ENCODE measurements at regions not wholly inside any gene's neighbourhood (a gene's known extent, or its start where the extent isn't known, plus 50 kb on each side); places are given as distances from the start of the nearest gene placed in this dataset.

DNA sequence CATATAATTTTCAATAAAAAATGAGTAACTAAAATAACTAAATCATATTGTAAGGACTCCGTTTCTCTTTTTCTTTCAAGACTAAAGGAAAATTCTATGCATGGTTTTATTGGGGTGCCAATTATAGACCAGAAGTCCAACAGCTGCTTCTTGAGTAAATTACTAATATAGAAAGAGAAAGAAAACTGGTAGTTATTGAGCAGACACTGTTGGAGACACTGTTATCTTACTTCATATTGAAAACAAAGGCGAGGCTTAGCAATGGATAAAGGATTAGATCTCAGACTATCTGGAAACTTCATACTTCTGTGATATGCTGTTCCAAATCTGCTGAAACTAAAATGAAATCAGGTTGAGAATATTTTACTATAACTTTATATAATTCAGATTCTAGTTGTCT lies 169.6 kb upstream of the EYS start:
- no peak for TF ChIP-seq TAF1 (IDR thresholded peaks at IDR 0.05; ENCODE audit: borderline replicate concordance, insufficient read depth, low read length)
- TF ChIP-seq FOXP2 (optimal IDR thresholded peaks at IDR 0.05; ENCODE audit: borderline replicate concordance, extremely low read depth, extremely low read length, insufficient read depth) = no peak
- TF ChIP-seq POLR2AphosphoS5 (IDR thresholded peaks at IDR 0.05; ENCODE audit: low read depth, low read length) = no peak
- no peak for TF ChIP-seq REST (IDR thresholded peaks at IDR 0.05; ENCODE audit: insufficient read depth in 1 of 2, low read depth in 2 of 2, low read length in 2 of 2)
- no peak for TF ChIP-seq SIN3A (IDR thresholded peaks at IDR 0.05; ENCODE audit: borderline replicate concordance, insufficient read depth, low read length)

DNA sequence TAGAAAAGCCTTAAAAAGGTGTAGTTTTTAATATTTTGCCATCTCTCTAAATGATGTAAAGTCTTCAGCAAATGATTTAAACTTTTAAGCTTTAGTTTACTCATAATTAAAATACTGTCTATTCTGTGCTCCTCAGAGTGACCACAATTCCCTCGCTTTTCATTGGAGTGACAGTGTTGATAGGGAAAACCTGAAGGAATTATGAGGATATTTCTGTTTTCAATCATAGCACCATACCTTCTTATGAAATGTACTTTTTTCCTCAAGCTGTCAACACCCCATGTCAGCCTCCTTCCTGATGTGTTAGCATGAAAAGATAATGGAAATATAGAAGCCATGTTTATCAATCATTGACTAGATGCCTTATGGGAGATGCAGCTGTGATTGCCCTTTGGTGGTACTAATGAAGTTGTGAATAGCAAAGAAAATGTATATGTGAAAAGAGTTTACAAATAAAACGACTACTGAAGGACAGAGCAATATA lies 145.4 kb upstream of the EYS start:
- no peak for TF ChIP-seq POLR2AphosphoS5 (IDR thresholded peaks at IDR 0.05; ENCODE audit: low read depth, low read length)
- no peak for TF ChIP-seq TAF1 (IDR thresholded peaks at IDR 0.05; ENCODE audit: borderline replicate concordance, insufficient read depth, low read length)
- TF ChIP-seq SIN3A (IDR thresholded peaks at IDR 0.05; ENCODE audit: borderline replicate concordance, insufficient read depth, low read length) = no peak

DNA sequence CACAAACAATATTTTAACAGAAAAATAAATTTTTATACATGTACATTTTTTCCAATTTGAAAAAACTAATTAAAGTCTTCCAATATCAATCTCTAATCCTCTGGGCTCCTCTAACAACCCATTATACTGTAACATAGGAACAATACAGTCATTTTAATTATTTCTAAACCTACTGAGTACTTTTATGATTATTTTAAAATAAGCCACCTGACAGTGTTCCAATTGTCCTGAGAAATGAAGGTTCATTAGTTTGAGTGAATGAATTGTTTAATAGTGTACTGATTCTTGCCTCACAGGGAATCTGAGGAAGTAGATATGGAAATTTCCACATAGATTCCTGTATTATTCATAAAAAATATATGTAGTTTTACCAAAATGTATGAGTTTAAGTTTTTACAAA lies 123.1 kb upstream of the EYS start:
- TF ChIP-seq SIN3A (IDR thresholded peaks at IDR 0.05; ENCODE audit: borderline replicate concordance, insufficient read depth, low read length) = no peak
- TF ChIP-seq FOXP2 (optimal IDR thresholded peaks at IDR 0.05; ENCODE audit: borderline replicate concordance, extremely low read depth, extremely low read length, insufficient read depth) = no peak
- TF ChIP-seq POLR2AphosphoS5 (IDR thresholded peaks at IDR 0.05; ENCODE audit: low read depth, low read length) = no peak
- TF ChIP-seq TAF1 (IDR thresholded peaks at IDR 0.05; ENCODE audit: borderline replicate concordance, insufficient read depth, low read length) = no peak

DNA sequence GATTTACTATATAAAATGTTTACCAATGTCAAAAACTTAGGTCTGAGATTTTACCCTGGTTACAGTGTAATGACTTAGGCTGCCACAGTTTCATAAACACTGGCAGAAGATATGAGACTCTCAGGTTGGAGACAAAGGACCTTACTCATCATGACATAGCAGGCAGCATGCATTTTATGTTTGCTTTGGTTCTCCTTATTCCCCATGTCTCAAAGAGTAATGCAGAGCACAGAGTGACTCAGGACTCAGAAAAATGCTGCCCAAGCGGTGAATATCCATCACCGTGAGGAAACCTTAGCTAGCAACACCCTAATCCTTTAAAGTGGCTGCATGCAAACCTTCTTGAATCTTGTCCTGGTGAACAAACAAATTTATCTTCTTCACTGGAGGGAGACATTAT lies 112.1 kb upstream of the EYS start:
- no peak for TF ChIP-seq REST (IDR thresholded peaks at IDR 0.05; ENCODE audit: insufficient read depth in 1 of 2, low read depth in 2 of 2, low read length in 2 of 2)
- TF ChIP-seq FOXP2 (optimal IDR thresholded peaks at IDR 0.05; ENCODE audit: borderline replicate concordance, extremely low read depth, extremely low read length, insufficient read depth) = no peak
- no peak for TF ChIP-seq POLR2AphosphoS5 (IDR thresholded peaks at IDR 0.05; ENCODE audit: low read depth, low read length)
- no peak for TF ChIP-seq SIN3A (IDR thresholded peaks at IDR 0.05; ENCODE audit: borderline replicate concordance, insufficient read depth, low read length)
- no peak for TF ChIP-seq TAF1 (IDR thresholded peaks at IDR 0.05; ENCODE audit: borderline replicate concordance, insufficient read depth, low read length)

- TF ChIP-seq REST (IDR thresholded peaks at IDR 0.05; ENCODE audit: insufficient read depth in 1 of 2, low read depth in 2 of 2, low read length in 2 of 2) (no peak), TAF1 (IDR thresholded peaks at IDR 0.05; ENCODE audit: borderline replicate concordance, insufficient read depth, low read length) (no peak), SIN3A (IDR thresholded peaks at IDR 0.05; ENCODE audit: borderline replicate concordance, insufficient read depth, low read length) (no peak), POLR2AphosphoS5 (IDR thresholded peaks at IDR 0.05; ENCODE audit: low read depth, low read length) (no peak)
Observed at GRCh38 chr6:65818576-65818975, 111.5 kb upstream of the EYS start.

DNA sequence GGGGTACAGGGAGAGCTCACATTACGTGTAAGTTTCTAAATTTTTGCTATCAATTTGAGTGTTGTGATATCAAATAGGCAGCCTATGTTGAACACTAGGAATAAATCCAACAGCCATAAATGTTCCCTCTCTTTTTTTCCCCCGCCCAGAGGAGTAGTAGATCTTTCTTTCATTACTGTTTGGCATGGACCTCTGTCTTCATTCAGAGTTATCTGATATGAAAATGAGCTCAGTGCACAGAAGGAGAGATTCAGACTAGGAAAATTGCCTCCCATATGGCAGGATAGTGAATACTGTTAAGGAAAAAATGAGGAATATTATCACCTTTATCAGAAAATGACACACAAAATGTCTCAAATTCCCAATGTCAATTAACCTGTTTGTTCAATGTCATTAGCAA lies 110.0 kb upstream of the EYS start:
- TF ChIP-seq REST (IDR thresholded peaks at IDR 0.05; ENCODE audit: insufficient read depth in 1 of 2, low read depth in 2 of 2, low read length in 2 of 2) = no peak
- no peak for TF ChIP-seq SIN3A (IDR thresholded peaks at IDR 0.05; ENCODE audit: borderline replicate concordance, insufficient read depth, low read length)
- TF ChIP-seq TAF1 (IDR thresholded peaks at IDR 0.05; ENCODE audit: borderline replicate concordance, insufficient read depth, low read length) = no peak
- no peak for TF ChIP-seq FOXP2 (optimal IDR thresholded peaks at IDR 0.05; ENCODE audit: borderline replicate concordance, extremely low read depth, extremely low read length, insufficient read depth)
- no peak for TF ChIP-seq POLR2AphosphoS5 (IDR thresholded peaks at IDR 0.05; ENCODE audit: low read depth, low read length)
